GM18502 (cell line): ENCODE measurements at regions not wholly inside any gene's neighbourhood (a gene's known extent, or its start where the extent isn't known, plus 50 kb on each side); places are given as distances from the start of the nearest gene placed in this dataset.

Source experiments
- ATAC-seq: cut with Tn5 transposase; IDR thresholded peaks from one replicate; pipeline ENCODE4 v1.9.1; 2021; ENCODE audit warnings: mild to moderate bottlenecking; ENCODE audit not compliant: unreplicated experiment, poor library complexity

- ATAC-seq = no peak
These were observed 75.4 kb upstream of the PACRGL start for GRCh38 chr4:20624793-20625374.

- no peak for ATAC-seq
These were observed 74.8 kb upstream of the PACRGL start for GRCh38 chr4:20625426-20625825.

DNA sequence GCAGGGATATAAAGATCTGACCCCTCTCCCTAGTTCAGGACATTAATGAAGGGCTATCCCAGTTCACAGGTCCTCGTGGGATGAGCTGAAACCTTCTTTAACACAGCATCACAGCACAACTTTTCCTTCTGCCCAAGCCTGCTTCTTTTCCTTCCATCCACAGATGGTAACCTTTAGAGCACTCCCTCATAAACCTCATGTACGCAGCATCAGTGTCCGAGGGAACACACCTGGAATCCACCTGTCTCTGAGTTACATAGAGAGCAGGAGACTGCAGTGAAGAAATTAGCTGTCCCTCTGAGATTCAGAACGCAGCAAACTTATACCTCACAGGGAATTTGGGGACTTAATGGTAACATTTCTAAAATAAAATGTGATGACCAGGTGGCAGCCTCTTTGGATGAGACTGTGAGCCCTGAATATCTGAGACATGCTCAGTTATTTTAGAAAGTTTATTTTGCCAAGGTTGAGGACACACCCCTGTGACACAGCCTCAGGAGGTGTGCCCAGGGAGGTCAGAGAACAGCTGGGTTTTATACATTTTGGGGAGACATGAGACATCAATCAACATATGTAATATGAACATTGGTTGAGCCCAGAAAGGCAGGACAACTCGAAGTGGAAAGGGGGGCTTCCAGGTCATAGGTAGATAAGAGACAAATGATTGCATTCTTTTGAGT is 73.8 kb upstream of the PACRGL start:
- no peak for ATAC-seq

- ATAC-seq = no peak
These were observed 72.4 kb upstream of the PACRGL start for GRCh38 chr4:20627866-20628265.

DNA sequence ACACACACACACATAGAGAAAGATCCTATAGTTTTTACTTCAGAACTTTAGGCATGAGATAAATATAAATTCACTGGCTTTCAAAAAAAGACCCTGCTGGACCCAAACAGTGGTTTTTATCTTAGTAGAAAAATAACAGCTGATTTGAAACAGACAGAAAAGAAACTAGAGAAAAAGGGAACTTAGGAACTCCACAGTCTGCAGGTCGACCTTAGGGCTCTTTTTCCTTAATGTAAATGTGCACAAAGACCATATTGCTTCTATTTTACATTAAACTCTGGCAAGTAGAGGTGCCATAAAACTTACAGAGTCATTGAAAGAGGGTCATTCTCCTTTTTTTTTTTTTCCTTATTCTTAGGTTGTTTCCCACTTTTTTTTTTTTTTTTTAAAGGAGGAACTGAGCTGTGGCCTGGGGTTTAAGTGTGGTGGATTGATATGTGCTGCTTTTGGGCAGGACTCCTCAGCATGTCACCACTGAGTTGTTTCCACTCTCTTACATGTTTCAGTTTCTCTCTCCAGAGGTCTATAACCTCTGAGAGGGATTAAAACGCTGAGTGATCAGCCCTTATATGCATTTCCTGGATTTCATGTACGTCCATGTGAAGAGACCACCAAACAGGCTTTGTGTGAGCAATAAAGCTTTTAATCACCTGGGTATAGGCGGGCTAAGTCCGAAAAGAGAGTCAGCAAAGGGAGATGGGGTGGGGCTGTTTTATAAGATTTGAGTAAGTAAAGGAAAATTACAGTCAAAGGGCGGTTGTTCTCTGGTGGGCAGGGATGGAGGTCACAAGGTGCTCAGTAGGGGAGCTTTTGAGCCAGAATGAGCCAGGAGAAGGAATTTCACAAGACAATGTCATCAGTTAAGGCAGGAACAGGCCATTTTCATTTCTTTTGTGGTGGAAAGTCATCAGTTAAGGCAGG is 70.8 kb upstream of the PACRGL start:
- ATAC-seq = no peak

DNA sequence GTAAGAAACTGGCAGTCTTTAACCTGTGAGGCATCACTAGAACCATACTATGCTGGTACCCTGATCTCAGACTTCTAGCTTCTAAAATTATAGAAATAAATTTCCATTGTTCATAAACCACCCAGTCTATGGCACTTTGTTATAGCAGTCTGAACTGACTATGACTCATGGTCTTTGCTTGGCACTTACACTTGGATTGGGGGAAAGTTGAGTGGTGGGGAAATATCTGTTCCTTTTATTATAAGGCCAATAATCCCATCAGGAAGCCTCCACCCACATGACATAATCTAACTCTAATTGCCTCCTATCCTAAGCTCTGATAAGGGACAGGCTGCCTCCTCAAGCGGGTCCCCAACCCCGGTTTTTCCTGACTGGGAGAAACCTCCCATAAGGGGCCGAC is 61.4 kb upstream of the PACRGL start:
- no peak for ATAC-seq

GRCh38 chr4:20639346-20639745 is 60.9 kb upstream of the PACRGL start:
- no peak for ATAC-seq

GRCh38 chr4:20640989-20641388 is 59.3 kb upstream of the PACRGL start:
- no peak for ATAC-seq

DNA sequence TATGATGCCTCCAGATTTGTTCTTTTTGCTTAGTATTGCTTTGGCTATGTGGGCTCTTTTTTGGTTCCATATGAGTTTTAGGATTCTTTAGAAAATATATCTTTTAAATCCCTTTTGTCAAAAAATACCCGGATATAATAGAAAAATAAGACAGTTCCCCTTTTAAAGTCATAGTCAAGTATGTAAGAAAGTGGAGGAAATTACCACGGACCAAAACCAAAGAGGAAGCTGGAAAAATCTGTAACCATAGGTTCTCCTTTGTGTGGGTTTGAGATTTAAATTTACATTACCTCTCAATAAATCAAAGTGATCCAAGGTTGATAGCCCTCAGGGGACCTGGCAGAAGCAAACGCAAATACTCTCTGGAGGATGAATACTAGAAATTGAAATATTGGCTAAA is 58.3 kb upstream of the PACRGL start:
- no peak for ATAC-seq

DNA sequence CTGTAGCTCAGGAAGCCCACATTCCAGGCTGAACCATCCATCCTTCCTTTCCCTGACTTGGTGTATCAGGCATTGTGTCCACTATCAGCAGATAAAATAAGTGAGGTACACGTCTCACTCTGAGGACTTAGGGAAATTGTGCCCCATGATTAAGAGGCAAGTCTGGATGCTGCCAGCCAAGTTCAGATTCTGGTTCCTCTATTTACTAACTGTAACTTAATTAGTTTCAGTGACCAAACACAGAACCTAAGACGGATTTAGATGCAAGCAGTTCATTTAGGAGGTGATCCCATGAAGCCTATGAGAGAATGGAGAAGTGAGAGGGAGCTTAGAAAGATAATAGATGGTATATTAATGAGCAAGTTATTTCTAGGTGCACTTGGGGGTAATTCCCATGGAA is 56.6 kb upstream of the PACRGL start:
- ATAC-seq = no peak

- ATAC-seq = no peak
These were observed 55.0 kb upstream of the PACRGL start for GRCh38 chr4:20645236-20645635.

DNA sequence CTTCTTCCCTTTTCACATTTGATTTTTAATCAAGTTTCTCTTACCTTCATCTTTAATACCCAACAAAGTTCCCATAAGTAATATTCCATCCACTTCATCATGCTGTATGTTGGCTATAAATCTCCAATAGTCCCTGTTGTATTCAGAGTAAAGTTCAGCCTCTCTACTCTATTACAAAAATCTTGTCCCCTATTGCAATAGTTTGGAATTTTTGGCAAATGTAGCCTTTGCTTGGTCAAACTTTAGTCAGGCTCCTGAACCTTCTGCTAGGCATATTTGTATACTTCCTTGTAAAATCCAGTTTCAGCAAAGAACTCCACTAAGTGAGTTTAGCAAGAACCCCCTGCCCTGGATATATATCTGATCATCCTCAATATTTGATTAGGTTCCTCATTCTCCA is 54.0 kb upstream of the PACRGL start:
- ATAC-seq = no peak
